HG03108 (cell line): ENCODE measurements at regions not wholly inside any gene's neighbourhood (a gene's known extent, or its start where the extent isn't known, plus 50 kb on each side); places are given as distances from the start of the nearest gene placed in this dataset.

Experiments used
- ATAC-seq: cut with Tn5 transposase; IDR thresholded peaks from one replicate; pipeline ENCODE4 v1.9.1; 2021; ENCODE audit warnings: moderate library complexity; ENCODE audit not compliant: unreplicated experiment

DNA sequence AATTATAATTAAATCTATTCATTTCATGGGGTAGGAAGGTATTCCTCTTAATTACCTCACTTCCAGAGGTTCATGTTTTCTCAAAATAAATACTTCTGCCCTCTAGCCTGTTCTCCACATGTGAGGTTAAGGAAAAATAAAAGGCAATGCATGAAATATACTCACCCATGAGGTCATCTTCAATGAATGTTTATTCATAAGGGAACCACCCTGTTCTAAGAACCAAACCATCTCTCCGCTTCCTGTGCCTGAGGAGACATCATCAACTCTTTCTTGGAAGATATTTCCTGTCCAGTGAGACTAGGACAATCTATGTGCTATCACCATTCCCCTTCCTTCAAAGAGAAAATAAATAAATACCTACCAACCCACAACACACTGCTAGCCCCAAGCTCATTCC lies 513.7 kb upstream of the PLXNA2 start:
- ATAC-seq, result no peak

DNA sequence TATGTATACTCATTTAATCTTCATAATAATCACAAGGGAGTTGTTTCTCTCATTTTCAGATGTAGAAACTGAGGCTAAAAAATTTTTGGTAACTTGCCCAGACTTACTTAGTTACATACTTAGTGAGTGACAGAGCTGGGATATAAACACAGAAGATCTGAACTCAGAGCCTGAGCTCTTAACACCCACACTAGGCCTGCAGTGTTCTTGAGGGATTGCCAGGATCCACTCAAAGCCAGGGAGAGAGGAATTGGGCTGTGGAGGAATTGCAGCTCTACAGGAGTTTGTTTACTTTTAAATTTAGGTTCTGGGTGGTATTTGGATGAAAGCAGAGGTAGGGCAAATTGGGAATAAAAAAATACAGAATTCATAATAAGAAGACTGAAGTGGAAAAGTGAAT lies 515.1 kb upstream of the PLXNA2 start:
- ATAC-seq, result no peak

DNA sequence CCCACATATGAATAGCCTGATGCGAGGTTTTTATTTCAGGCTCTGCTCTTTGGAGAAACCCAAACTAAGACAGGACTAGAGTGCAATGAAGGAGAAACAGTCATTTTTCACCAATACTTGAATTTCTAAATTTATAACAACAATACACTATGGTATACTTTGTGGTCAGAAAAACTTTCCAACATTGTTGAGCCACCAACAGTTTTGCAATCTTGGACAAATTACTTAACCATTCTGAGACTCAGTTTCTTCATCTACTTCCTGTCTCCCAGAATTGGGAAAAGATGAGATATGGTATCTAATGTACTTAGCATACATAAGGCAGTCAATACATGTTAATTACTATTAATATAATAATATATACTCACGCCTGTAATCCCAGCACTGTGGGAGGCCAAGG lies 519.8 kb upstream of the PLXNA2 start:
- ATAC-seq, result no peak

DNA sequence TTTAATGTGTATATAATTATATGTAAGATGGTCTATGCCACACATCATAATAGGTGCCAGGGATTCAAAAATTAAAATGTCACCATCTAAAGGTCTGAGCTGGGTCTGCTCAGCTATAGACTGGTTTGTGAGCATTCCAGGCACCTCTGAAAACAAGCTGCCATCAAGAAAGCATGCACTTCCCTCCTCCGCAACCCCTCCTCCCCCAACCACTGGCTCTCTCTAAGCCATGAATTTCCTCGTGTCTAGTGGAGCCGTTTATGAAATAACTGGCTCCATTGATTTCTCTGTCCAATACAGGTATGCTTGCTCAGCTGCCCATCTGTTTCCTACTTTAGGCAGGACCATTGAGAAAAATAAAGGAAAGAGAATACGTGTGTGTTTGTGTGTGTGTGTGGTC lies 522.6 kb upstream of the PLXNA2 start:
- ATAC-seq, result no peak

DNA sequence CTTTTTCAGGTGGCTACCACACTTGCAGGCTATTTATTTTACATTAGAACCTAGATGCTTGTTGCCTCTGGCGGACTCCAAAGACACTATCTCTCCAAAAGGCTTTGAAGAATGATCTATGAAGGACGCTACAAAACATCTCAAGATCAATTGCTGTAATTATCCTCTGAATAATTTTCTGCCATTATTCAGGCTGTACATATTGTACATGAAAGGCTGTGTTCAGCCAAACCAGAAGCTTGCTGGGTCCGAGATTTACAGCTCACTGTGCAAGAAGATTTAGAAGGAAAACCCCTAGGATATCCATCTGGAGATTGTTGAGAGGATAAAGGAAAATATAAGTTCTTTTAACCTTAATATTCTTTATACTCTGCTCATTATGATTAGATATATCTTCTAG lies 523.6 kb upstream of the PLXNA2 start:
- ATAC-seq, result no peak

DNA sequence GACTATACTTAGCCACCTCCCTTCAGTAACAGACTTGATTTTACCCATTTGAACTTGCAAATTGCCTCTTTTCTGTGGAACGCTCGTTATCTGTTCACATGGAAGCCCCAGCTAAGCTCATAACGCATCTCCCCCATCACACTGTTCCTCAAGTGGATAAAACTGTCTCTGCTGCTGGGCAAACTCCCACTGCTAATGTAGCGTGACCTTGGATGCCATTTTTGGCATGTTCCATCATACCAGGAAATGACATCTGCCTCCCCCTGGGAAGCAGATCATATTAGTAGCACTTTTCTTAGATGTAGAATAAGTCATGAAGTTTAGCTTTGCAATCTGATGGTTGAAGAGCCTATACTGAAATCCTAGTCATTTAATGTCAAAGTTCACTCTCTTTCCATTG lies 528.7 kb upstream of the PLXNA2 start:
- ATAC-seq, result no peak

DNA sequence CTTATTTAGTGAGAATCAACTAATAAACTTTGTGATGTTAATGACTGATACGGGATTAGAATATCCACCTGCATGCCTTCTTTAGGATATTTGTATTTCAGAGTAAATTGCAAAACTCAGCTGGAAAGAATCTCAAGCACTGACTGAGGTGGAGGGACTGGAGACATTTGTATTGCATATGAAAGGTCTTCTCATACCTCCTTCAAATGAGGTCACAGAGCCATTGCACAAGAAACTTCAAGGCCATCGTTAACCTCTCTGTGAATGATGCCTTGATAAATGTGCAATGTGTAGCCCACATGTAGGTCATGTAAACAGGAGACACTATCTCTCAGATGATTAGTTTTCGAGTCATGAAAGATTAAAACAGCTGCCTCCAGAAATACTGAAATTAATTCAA lies 531.7 kb upstream of the PLXNA2 start:
- no peak for ATAC-seq

DNA sequence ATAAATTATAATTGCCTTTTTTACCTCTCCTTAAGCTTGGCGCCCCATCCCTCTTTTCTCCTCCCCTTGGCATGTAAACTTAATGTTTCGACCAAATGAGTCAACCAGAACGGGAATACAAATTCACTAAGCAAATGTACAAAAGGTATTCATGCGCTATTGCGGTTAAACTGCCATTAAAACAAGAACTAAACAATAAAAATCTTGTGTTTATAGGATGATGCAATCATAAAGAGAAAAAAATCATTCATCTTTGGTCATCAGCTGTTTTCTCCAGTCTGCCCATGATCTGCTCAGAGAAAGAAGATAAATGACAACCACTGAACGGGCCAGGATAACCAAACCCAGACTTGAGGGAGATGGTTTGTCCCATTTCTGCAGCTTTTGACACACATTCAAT lies 534.2 kb upstream of the PLXNA2 start:
- ATAC-seq, result no peak

DNA sequence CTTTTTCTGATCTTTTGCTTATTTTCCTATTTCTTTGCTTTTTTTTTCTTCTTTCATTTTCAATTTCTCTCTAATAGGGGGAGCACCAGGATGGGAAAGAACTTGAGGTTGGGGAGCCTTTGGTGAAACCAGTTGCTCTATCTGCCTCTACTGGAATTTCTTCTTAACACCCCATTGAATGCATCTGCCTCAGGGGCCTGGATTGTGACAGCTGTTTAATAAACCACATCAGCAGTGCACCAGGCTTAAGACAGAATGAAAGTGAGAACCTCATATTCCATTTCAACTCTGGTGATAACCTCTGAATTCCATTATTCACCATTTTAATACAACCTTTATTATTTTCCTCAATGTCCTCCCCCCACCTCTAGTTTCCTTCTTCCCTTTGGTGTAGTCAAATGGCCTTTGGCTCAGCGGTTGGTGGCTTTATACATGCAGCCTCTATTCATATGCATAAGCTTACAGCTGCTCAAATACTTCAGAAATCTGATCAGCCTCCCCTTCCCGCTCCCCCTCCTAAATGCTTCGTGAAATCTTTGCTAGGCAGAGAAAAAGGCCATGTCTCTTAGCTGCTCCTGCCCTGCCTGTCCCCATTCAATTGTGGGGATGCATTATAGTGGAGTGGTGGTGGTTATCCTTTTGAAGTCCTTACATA lies 537.3 kb upstream of the PLXNA2 start:
- ATAC-seq, result no peak

DNA sequence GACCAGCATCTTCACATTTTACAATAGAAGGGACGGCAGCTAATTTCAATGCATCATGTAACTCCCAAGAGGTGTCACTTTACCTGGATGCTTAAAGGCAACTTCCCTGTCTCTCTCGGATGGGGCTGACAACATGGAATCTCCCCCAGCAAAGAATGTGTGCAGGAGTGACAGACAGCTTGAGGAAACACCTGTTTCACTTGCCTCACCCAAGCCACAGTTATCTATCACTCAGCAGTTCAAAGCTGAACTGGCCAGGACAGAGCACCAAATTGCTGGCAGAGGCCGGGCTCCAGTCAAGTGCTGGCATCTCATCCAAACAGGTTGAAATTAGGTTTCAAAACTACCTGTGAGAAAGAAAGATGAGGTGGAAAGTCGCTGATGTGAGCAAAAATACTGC lies 538.0 kb upstream of the PLXNA2 start:
- no peak for ATAC-seq

DNA sequence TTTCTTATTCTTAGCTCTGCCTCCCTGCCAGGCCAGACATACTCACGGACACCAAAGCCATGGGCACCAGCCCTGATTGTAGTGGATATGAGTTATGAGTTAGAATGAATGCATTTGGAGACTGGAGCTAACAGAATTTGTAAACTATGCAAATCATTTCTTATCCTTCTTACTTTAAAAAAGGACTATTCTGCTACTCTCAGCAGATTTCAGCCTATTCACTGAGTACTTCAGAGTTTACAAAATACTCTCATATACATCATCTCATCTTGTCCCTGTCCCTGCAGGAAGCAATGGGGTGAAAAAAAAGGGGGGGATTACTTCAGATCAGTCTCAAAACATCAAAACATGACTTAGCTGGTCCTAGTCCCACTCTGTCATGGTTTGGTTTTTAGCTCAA lies 541.4 kb upstream of the PLXNA2 start:
- no peak for ATAC-seq

DNA sequence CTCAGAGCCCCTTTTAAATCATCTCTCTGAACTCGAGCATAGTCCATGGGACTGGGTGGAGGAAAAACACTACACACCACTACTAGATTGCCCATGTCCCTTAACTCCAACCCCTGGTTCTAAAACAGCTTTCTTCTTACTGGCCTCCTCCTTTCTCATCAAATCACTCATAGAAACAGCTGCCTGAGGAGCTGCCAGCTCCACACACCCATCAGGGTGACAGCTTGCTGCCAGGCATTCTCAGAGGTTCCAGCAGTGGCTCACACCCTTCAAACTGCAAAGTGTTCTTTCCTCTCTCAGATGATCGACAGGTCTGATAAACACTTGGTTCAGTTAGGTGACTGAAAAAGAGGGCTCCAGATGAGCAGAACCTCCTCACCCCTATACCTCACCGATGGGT lies 543.0 kb upstream of the PLXNA2 start:
- no peak for ATAC-seq

DNA sequence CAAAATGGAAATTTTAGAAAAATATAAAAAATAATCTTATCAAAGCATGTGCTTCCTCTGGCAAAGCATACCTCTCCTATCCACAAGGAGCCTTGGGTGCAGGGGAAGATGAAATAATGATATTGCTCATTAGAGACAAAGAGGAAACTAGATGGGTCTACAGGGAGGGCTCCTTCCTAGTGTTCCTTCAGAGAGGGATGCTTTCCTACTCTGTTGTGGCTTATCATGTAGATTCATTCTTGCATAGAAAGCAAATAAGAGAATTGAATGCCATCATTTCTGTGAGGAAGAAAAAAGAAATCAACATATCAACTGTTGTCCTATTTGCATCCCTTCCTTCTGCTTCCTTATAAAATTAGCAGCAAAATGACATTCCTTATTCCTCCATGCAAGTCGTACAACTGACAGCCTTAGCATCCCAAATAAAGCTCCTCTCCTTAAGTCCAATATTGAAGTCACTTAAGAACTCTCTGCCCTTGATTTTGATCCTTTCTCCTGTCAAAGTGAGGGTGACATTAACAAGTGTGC lies 543.9 kb upstream of the PLXNA2 start:
- no peak for ATAC-seq

DNA sequence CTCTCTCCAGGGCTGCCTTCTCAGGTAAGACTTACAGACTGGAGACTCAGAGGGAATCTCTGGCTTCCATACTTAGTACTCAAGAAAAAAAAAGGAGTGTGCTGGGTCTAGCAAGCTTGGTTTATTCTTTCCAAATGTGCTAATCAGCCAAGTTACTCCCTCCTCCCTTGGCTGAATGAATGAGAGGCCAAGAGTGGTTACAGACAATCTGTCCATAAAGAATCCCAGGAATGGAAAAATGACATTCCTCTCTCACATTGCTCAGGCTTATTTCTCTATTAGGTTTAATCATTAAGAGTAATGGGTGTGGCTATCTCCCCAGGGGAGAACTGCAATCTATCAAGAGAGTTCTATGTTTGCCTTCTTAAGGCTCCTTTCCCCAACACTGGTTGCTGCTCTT lies 547.3 kb upstream of the PLXNA2 start:
- ATAC-seq, result no peak

DNA sequence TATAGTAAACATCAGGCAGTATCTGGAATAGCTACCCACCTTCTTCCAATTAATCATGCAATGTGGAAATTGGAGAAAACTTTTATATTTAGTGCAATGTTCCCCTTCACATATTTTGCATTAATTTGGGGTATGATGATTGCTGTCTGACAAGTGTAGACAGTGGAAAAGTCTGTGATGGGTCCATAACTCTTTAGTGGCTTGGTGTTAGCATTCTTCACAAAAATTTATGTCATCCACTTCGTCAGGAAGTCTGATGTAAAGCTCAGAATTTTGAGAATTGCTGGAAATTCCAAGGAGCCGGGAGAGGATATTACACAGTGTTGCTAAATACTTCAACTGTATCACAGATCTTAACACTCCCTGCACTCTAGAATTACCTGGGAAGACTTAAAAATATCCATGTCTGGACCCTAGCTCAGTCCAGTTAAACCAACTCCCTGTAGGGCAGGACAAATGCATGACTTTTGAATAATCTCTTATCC lies 549.7 kb upstream of the PLXNA2 start:
- ATAC-seq, result no peak

DNA sequence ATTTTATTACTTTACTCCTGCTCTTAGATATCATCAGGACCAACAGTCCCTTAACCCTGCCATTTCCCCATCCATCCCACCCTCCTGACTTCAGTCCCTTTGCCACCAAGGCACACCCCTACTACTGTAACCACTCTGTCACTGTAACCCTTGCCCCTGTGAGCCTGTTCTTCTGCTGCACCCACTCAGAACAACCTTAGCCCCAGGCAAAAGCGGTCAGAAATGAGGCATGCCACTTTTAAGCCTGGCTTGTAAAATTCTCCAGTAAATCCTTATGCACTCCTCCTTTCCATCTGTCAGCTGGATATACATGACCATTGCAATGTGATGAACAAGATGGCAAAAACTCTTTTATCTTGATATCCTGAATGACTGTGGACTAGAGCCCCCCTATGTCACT lies 555.0 kb upstream of the PLXNA2 start:
- ATAC-seq, result no peak

DNA sequence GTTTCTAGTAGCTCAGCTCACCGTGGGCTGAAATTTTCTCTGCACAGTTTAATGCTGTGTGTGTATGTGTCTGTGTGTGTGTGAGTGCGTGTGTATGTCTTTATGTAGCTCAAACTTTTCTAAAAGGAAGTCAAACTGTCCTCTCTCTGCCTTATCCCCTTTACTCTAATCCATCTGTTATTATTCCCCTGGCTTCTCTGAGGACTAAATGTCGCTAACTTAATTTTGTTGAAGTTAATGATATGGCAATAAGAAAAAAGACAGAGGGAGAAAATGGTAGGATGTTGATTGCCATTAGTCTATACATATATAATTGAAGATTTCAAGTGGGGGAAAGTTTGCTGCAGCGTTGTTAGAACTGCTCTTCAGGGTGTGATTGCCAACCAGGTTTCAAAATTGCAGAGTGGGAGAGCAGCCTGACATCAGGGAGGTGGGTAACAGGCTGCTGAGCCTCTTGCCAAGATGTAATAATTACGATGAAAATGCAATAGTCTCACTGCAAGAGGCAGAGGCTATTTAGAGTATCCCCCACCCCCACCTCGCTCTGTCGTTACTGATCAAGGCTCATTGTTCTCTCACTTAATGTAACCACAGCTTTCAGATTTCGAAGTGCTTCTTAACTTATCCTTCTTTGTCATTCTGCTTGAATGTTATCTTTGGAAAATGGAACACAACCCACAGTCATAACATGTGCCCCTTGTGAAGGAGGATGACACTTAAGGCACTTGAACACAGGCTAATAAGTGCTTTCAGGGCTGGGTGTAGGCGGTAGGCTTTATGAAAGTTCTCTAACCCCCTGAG lies 559.0 kb upstream of the PLXNA2 start:
- ATAC-seq, result no peak

DNA sequence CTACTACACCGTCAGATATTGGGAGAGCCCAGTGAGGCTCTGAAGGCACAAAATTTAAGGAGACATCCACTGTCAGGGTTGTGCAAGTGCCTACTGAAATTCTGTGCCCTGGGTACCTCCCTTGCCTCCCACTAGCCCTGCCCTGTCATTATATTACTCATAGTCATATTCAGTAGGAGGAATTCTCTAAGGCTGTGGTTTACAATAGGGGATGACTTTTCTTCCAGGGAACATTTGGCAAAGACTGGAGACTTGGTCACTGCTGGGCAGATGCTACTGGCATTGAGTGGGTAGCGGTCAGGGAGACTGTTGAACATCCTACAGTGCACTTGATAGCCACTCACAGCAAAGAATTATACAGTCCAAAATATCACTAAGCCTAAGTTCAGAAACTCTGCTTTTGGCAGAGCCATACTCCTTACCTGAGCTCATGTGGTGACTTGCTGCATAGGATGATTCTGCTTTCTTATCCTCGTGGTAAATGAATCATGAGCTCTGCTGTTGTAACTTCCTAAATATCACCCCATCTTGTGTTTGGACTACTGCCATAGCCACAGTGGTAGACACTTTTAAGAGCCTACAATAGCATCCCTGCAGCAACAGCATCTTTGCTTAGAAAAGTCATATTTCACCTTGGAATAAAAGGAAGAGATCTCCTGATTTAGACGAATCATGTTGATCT lies 563.4 kb upstream of the PLXNA2 start:
- ATAC-seq, result no peak

DNA sequence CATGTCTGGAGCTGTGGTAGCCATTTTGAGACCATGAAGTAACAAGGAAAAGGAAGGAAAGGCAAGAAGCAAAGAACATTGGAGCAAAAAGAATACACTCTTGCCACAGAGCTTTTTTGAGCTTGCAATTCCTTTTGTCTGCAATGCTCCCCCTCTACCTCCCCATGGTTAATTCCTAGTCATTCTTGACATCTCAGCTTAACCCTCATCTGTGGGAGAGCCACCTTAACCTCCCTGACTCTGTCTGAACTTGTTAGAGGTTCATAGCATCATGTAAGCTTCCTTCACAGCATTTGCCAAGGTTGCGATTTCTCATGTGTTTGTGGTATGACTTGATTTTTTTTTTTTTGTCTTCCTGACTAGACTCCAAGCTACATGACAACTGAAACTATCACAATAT lies 564.1 kb upstream of the PLXNA2 start:
- no peak for ATAC-seq

DNA sequence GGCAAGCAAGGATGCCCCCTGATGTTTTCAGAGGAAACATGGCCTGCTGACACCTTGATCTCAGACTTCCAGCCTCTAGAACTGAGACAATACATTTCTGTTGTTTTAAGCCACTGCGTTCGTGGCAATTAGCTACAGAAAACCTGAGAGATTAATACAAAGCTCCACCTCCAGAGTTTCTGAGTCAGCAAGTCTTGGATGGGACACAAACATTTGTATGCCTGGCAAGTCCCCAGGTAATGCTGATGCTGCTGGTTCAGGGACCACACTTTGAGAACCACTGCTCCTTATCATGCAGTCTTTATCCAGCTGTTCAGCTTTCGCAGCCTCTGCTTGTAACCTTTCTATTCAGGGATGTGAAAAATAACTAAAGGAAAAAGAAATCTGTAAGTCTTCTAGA lies 565.7 kb upstream of the PLXNA2 start:
- ATAC-seq, result no peak

DNA sequence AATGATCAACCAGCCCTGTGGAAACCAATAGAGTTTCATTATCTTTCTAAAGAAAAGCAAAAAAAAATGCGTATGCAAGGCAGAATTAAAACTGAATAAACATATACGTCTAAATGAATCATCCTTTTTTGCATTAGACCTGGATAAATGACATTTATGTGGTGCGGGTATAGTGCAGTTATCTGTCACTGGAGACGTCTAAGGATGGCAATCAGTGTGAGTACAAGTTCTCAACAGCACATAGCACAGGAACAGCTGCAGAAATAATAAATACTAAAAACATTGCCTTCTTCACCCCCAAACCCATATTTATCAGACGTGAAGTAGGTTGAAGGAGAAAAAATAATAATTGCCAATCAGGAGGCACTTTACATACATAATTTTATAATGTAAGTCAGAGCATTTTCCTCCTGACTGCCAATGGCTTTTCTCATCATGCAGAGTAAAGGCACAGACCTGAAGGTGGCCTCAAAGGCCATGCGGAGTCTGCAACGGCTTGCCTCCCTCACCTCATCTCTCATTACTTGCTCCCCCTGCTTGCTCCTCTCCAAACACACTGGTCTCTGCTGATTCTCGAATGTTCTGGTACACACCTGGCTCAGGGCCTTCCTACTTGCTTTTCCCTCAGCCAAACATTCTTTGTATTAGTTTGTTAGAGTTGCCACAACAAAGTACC lies 574.7 kb upstream of the PLXNA2 start:
- no peak for ATAC-seq
